LNCaP clone FGC (cell line): ENCODE measurements at regions not wholly inside any gene's neighbourhood (a gene's known extent, or its start where the extent isn't known, plus 50 kb on each side); places are given as distances from the start of the nearest gene placed in this dataset.

Experiments
- DNase-seq: peaks from one replicate; pipeline ENCODE4 v3.0.0-alpha.2; 2011; ENCODE audit warnings: low read depth
- H3K4me3 ChIP-seq: 2 replicates; pipeline ENCODE4 v1.5.1; 2011; ENCODE audit warnings: mild to moderate bottlenecking, low read depth, low read length, control low read depth
- TF ChIP-seq, protein P1 (sequence below): IDR thresholded peaks from 2 replicates; pipeline ENCODE4 v1.5.1; 2012; ENCODE audit warnings: mild to moderate bottlenecking; ENCODE audit not compliant: control insufficient read depth, insufficient read depth; ENCODE audit errors: extremely low read depth

DNA sequence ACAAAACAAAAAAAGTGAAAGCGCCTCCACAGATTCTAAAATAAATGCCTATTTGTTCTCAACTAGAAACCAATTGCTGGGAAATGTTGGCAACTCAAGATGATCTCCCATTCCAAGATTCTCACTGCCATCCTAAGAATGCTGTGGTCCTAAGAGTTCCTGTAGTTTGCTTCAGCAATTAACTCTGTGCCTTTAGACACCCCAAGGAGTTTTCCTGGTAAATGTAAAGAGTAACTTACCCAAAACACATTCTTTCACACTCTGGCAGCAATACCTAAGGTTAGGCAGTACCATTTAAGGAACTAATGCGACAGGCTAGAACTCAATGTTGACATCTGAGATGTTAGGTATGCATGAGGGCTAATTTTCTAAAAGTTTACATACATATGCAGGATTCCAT is 58.8 kb upstream of the TANK start:
- DNase-seq: no peak
- TF ChIP-seq, protein P1, sequence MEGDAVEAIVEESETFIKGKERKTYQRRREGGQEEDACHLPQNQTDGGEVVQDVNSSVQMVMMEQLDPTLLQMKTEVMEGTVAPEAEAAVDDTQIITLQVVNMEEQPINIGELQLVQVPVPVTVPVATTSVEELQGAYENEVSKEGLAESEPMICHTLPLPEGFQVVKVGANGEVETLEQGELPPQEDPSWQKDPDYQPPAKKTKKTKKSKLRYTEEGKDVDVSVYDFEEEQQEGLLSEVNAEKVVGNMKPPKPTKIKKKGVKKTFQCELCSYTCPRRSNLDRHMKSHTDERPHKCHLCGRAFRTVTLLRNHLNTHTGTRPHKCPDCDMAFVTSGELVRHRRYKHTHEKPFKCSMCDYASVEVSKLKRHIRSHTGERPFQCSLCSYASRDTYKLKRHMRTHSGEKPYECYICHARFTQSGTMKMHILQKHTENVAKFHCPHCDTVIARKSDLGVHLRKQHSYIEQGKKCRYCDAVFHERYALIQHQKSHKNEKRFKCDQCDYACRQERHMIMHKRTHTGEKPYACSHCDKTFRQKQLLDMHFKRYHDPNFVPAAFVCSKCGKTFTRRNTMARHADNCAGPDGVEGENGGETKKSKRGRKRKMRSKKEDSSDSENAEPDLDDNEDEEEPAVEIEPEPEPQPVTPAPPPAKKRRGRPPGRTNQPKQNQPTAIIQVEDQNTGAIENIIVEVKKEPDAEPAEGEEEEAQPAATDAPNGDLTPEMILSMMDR: no peak
- H3K4me3 ChIP-seq: no peak overlapping the region

DNA sequence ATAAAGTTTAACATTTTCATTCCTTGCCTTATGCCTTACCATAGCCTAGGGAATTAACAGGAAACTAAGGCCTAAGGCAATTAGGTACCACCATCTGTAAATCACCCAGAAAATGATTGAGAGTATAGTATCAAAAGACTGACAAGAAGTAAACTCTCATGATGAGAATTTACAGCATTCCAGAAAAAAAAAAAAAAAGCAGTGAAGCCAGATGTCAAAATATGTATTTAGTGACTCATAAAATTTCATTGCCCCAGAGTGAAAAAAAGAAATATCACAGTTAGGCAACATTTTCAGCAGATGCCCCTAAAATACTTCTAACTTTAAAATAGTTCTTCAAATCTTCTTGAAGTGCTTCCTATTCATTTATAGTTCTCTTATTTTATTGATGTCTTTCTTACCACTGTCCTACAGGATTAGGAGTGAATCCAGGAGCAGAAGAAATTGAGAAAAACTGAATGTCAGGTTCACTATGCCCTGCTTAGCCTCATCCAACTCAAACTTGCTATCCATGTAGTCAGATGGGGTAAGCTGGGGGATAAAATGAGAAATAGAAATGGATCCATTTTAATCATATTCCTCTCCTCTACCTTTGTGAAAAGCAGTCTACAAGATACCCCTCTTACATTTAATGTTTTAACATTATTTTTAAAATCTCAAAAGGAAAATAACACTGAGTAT is 57.3 kb upstream of the TANK start:
- TF ChIP-seq, protein P1: no peak
- DNase-seq: no peak
- H3K4me3 ChIP-seq: no peak overlapping the region

DNA sequence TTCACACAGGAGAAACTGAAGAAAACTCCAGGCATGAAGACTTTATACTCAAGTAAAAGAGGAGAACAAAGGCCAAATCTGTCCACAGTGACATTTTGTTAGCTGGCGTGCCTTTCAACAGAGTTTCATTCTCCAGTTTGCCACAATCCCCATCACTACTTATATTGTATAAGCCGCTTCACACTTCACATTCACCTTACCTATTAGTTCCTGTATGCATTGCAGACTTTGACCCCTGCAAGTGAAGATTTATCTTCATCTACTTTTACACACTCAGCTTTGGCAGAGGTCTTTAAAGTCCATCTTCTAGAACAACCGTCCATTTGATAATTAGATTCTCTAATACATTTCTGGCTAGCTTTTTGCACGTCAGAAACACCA is 56.8 kb upstream of the TANK start:
- TF ChIP-seq, protein P1: no peak
- no peak overlapping the region for H3K4me3 ChIP-seq
- no peak for DNase-seq

DNA sequence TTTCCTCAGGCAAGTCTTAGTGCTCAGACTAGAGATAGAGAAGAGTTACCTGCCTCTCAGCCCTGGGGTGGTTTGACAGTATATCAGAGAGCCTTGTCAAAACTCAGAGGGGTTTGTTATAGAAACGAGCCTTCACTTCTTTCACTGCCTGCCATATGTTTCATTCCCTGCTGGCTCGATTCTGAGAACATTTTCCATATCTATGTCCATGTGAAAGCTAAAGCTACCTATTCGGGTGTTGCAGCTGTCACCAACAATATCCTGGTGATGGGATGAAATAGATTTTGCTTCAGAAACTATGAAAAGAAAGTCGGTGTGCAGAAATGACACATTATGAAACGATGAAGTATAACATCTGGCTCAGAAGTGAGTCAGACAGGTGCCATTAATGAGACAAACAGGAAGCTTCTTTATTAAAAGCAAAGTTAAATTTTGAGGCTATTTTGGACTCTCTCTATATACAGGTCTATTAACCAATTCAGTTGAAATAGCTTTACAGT is 56.1 kb upstream of the TANK start:
- H3K4me3 ChIP-seq: no peak overlapping the region
- TF ChIP-seq, protein P1: no peak
- DNase-seq: no peak

DNA sequence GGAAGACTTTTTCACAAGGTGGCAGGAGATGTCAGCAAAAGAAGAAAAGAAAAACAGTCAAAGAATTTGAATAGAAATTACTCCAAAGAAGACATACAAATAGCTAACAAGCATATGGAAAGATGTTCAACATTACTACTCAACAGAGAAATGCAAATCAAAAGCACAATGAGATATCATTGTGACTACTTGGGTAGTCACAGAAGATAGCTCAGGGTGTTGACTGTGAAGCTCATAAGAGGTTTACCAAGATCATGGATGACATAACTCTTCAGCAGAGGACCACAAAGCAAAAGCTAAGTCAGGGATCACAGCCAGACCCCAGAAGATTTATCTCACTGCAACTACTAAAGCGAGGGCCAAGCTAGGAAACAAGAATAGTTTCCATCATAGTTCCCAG is 53.0 kb upstream of the TANK start:
- TF ChIP-seq, protein P1: no peak
- no peak overlapping the region for H3K4me3 ChIP-seq
- DNase-seq: no peak
